ENCODE measurements at regions not wholly inside any gene's neighbourhood (a gene's known extent, or its start where the extent isn't known, plus 50 kb on each side); places are given as distances from the start of the nearest gene placed in this dataset.

DNA sequence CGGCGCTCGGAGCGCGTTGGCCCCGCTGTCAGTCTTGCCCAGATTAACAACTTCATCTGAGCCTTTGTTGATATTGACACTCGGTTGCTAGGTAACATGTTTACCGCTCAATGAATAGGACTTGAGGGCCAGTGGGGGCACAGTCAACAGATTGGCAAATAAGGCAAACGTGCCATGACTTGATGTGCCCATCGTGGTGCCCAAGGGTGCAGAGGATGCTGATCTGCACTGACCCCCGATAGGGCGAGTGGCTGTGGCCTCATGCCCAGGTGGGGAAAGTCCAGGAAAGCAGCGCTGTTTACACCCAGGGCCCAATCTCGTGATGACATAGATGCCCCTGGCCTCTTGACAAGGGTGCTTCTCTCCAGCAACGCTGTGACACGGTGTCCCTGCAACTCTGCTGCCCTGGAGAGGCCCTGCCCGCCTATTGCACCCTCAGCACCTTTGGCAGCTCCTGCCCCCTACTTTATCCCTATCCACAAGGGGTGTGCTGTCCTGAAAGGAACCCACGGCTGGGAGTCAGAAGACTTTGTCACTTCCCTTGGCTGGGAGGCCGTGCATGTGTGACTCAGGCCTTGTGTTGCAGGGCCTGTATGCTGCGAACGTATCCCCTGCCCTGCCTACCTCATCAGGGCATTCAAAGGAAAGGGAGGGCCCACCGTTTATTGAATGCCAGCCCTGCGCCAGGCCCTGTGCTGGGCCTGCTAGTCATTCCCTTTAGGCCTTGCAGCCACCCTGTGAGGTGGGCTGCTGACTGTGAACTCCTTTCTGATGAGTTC, 158.0 kb downstream of the INHBB start:
- Histone ChIP-seq H3K4me1 (peaks cover 0 to 8% (median 7%) of the 10 kb centered on the region in 4 donors), H3K4me3 (no peak overlapping the region), H3K27me3 (no peaks in the 10 kb centered on the region), H3K9me3 (no peaks in the 10 kb centered on the region), H3K36me3 (no peaks in the 10 kb centered on the region), H3K27ac (no peak overlapping the region)
- TF ChIP-seq, protein P1, sequence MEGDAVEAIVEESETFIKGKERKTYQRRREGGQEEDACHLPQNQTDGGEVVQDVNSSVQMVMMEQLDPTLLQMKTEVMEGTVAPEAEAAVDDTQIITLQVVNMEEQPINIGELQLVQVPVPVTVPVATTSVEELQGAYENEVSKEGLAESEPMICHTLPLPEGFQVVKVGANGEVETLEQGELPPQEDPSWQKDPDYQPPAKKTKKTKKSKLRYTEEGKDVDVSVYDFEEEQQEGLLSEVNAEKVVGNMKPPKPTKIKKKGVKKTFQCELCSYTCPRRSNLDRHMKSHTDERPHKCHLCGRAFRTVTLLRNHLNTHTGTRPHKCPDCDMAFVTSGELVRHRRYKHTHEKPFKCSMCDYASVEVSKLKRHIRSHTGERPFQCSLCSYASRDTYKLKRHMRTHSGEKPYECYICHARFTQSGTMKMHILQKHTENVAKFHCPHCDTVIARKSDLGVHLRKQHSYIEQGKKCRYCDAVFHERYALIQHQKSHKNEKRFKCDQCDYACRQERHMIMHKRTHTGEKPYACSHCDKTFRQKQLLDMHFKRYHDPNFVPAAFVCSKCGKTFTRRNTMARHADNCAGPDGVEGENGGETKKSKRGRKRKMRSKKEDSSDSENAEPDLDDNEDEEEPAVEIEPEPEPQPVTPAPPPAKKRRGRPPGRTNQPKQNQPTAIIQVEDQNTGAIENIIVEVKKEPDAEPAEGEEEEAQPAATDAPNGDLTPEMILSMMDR (IDR thresholded peaks at IDR 0.05) = no peak
- intact Hi-C loops (cut with DNase I; ENCODE audit: low total_unique reads) = no loop called here
- DNase-seq = peak in 1 of 2 donors; percentile 41

DNA sequence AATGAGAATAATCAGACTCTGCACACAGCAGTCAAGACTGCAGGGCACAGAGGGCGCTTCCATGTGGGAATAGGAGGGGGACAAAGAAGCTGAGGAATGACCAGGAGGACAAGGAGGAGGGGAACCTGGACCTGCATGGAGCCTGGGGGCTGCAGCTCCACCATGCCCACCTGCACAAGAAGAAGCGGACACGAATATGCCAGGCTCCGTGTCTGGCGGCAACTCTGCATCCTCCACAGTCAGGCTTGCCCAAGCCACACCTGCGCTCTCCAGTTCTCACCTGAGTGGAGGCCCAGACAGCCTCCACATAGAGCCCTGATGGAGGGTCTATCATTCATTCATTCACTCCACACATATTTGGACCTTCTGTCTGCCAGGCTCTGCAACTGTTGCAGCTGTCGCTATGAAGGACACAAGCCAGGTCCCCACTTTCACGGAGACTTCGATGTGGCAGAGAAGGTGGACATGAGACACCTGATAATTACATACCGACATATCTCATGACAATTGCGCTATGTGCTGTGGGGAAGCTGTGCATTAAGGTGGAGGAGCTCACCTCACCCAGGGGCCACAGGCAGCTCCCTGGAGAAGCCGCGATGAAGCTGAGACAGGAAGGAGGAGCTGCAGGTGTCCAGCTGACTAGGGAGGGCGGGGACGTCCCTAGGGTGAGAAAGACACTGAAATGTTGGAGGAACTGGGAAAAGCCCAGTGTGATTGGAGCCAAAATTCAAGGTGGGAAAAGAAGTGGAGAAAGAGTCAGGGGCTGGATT, 159.2 kb downstream of the INHBB start:
- intact Hi-C loops (cut with DNase I; ENCODE audit: low total_unique reads) = no loop called here
- H3K36me3 ChIP-seq = no peaks in the 10 kb centered on the region
- no peak overlapping the region for H3K27ac ChIP-seq
- H3K27me3 ChIP-seq = no peaks in the 10 kb centered on the region
- no peaks in the 10 kb centered on the region for H3K9me3 ChIP-seq
- H3K4me3 ChIP-seq = no peak overlapping the region
- peaks cover 0 to 18% (median 12%) of the 10 kb centered on the region in 4 donors for H3K4me1 ChIP-seq
- DNase-seq = peak in 1 of 2 donors; percentile 53
- TF ChIP-seq, protein P1 (IDR thresholded peaks at IDR 0.05) = no peak

DNA sequence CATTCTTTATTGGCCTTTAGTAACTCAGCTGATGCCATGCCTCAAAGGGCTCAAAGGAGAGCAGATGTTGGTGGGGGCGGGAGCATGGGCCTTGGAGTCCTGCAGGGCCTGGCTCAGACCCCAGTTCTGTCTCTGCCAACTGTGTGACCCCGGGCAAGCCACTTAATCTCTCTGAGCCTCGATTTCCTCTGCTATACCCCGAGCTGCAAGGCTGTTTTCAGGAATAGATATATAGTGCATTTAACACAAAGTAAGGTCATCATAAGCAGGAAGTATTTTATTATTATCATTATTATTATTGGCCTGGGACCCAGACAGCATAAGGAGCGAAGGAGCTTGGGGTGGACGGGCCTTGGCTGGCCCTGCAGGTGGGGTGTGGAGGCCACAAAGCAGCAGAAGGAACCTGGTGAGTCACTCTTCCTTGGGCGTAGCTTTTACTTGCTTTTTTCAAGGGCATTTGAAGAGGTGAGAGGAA, 162.7 kb downstream of the INHBB start:
- Histone ChIP-seq H3K27me3 (no peaks in the 10 kb centered on the region), H3K27ac (no peak overlapping the region), H3K9me3 (no peaks in the 10 kb centered on the region), H3K4me1 (peaks cover 0 to 20% (median 12%) of the 10 kb centered on the region in 4 donors), H3K36me3 (no peaks in the 10 kb centered on the region), H3K4me3 (no peak overlapping the region)
- DNase-seq = peak in 1 of 2 donors; percentile 63
- TF ChIP-seq, protein P1 (IDR thresholded peaks at IDR 0.05) = no peak
- intact Hi-C loops (cut with DNase I; ENCODE audit: low total_unique reads) = no loop called here

DNA sequence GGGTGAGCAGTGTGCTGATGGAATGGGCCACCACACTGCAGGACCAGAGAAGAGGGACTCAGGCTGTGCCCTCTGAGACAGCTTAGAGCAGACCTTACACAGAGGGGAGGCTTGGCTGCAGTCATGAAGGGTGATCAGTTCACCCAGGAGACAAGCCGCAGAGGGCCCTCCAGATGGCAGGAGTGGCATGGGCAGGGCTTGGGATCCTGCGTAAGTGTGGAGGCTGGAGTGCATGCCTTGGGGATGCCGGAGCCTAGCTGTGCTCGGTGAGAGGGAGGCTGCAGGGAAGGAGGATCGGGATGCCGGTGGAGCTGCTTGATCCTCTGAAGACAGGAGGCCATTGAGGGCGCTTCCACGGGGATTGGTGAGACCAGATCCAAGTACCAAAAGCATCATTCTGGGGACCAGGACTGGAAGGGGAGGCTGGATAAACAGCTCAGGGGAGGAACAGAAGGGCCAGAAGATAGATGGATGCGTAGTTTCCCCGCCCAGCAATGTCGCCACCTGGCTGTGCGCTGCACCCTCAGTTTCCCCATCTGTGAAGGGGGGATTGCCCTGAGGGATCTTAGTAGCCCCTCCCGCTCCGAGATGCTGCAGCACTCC, 163.4 kb downstream of the INHBB start:
- no peaks in the 10 kb centered on the region for H3K27me3 ChIP-seq
- no peaks in the 10 kb centered on the region for H3K9me3 ChIP-seq
- intact Hi-C loops (cut with DNase I; ENCODE audit: low total_unique reads) = no loop called here
- peaks cover 0 to 20% (median 12%) of the 10 kb centered on the region in 4 donors for H3K4me1 ChIP-seq
- no peak for DNase-seq
- H3K36me3 ChIP-seq = no peaks in the 10 kb centered on the region
- no peak overlapping the region for H3K4me3 ChIP-seq
- TF ChIP-seq, protein P1 (IDR thresholded peaks at IDR 0.05) = no peak
- no peak overlapping the region for H3K27ac ChIP-seq

DNA sequence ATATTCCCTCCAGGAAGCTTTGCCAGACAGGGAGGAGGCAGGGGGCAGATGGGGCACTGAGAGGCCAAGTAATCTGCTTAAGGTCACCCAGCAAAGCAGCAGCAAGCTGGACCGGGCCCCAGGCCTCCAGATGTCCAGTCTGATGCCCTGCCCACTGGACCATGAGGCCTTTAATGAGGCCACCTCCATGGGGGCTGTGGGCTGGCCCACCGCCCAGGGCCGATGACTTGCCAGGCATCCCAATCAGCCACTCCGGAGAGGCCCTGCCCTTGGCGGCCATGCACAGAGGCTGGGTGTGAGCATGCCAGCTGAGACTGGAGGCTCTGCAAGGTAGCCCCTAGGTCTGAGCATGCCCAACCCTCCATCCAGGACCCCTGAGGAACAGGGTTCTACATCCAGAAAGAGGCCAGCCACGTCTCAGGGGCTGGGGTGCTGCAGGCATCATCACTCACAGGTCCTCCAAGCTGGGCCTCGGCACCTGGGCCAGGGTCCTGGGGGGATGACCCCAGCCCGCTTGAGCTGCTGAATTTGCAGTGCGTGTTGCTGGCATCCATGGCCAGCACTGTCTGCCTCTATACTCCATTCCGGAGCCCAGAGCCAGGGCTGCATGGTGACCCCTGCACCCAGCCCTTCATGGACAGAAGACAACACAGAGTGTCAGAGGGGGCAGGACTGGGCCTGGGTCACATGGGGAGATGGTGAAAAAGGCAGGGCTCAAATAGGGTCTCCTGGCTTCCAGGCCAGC, 164.2 kb downstream of the INHBB start:
- Histone ChIP-seq H3K36me3 (no peaks in the 10 kb centered on the region), H3K4me3 (no peak overlapping the region), H3K4me1 (peaks cover 0 to 20% (median 12%) of the 10 kb centered on the region in 4 donors), H3K27ac (no peak overlapping the region), H3K27me3 (no peaks in the 10 kb centered on the region), H3K9me3 (no peaks in the 10 kb centered on the region)
- intact Hi-C loops (cut with DNase I; ENCODE audit: low total_unique reads) = loop anchor here (5.0 kb wide), 1 partner anchor 167 kb away; no protein-coding TSS in a partner anchor
- DNase-seq = no peak
- TF ChIP-seq, protein P1 (IDR thresholded peaks at IDR 0.05) = no peak

Measured in tibial artery (tissue), 4 donors.